ENCODE measurements at regions not wholly inside any gene's neighbourhood (a gene's known extent, or its start where the extent isn't known, plus 50 kb on each side); places are given as distances from the start of the nearest gene placed in this dataset.

DNA sequence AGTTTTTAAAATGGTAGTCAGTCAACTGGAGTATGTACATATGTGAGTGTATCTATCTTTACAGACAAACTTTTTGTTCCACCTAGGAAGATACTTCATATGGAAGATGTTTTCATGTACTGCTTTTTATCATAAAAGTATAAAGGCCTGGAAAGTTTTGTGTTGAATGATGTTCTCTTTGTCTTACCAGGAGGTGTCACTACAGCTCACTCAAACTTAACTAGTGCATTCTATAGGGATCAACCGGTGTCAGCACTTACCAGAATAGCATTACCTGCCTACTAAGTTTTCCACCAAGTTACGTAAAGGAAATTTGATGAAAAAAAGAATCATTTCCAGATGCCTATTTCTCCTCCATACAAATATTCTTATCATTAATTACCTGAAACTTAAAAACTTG is 522.6 kb upstream of the SEMA6D start:
- H3K27me3 ChIP-seq = peaks cover 3% of the 10 kb centered on the region
- H3K36me3 ChIP-seq = no peaks in the 10 kb centered on the region
- H3K4me1 ChIP-seq (ENCODE audit: control insufficient read depth in 1 of 2, insufficient read depth in 1 of 2, low read depth in 1 of 2, low read length in 1 of 2) = no peaks in the 10 kb centered on the region
- no peak overlapping the region for H3K27ac ChIP-seq
- TF ChIP-seq, protein P1, sequence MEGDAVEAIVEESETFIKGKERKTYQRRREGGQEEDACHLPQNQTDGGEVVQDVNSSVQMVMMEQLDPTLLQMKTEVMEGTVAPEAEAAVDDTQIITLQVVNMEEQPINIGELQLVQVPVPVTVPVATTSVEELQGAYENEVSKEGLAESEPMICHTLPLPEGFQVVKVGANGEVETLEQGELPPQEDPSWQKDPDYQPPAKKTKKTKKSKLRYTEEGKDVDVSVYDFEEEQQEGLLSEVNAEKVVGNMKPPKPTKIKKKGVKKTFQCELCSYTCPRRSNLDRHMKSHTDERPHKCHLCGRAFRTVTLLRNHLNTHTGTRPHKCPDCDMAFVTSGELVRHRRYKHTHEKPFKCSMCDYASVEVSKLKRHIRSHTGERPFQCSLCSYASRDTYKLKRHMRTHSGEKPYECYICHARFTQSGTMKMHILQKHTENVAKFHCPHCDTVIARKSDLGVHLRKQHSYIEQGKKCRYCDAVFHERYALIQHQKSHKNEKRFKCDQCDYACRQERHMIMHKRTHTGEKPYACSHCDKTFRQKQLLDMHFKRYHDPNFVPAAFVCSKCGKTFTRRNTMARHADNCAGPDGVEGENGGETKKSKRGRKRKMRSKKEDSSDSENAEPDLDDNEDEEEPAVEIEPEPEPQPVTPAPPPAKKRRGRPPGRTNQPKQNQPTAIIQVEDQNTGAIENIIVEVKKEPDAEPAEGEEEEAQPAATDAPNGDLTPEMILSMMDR (IDR thresholded peaks at IDR 0.05) = no peak
- H3K4me3 ChIP-seq (ENCODE audit: low read depth in 1 of 2, low read length in 1 of 2) = no peak overlapping the region
- no peaks in the 10 kb centered on the region for H3K9me3 ChIP-seq

DNA sequence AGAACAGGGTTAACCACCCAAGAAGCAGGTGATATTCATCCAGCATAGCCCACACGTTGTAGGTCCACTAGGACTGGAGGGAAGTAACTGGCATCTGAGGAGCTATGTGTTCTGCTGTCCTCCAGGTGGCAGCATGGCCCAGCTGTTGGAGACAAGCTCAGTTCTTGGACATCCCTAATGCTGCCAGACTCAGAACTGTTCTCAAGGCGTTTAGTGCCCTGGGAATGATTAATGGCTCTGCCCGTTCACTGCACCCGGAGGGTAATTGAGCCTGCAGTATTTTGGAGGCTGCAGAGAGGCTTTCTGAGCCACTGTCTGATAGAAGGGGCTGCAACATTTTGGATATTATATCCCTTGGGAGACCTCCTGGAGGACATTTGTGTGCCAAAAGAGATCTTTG is 521.3 kb upstream of the SEMA6D start:
- TF ChIP-seq, protein P1 (IDR thresholded peaks at IDR 0.05) = no peak
- H3K36me3 ChIP-seq = no peaks in the 10 kb centered on the region
- H3K27me3 ChIP-seq = no peaks in the 10 kb centered on the region
- H3K4me1 ChIP-seq (ENCODE audit: control insufficient read depth in 1 of 2, insufficient read depth in 1 of 2, low read depth in 1 of 2, low read length in 1 of 2) = no peaks in the 10 kb centered on the region
- no peak overlapping the region for H3K4me3 ChIP-seq (ENCODE audit: low read depth in 1 of 2, low read length in 1 of 2)
- H3K9me3 ChIP-seq = no peaks in the 10 kb centered on the region
- H3K27ac ChIP-seq = no peak overlapping the region

DNA sequence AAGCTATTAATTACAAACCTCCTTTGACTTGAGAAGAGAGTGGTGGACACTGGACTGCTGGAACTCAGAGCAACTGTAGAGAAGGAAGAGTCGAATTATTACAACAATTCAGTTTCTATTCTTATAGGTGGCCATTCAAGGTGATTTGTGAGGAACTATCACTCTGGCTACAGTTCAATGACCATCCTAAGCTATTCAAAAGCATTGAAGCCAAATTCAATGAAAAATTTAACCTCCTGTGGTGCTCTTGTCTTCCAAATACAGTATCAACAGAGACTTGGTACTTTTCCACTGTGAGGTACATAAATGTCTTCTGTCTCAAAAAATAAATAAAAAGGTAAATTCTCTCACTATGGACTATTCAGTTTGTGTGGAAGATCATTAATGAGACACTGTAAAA is 513.3 kb upstream of the SEMA6D start:
- no peaks in the 10 kb centered on the region for H3K4me1 ChIP-seq (ENCODE audit: control insufficient read depth in 1 of 2, insufficient read depth in 1 of 2, low read depth in 1 of 2, low read length in 1 of 2)
- no peaks in the 10 kb centered on the region for H3K27me3 ChIP-seq
- no peak overlapping the region for H3K4me3 ChIP-seq (ENCODE audit: low read depth in 1 of 2, low read length in 1 of 2)
- H3K36me3 ChIP-seq = no peaks in the 10 kb centered on the region
- no peak overlapping the region for H3K27ac ChIP-seq
- no peaks in the 10 kb centered on the region for H3K9me3 ChIP-seq
- TF ChIP-seq, protein P1 (IDR thresholded peaks at IDR 0.05) = no peak

DNA sequence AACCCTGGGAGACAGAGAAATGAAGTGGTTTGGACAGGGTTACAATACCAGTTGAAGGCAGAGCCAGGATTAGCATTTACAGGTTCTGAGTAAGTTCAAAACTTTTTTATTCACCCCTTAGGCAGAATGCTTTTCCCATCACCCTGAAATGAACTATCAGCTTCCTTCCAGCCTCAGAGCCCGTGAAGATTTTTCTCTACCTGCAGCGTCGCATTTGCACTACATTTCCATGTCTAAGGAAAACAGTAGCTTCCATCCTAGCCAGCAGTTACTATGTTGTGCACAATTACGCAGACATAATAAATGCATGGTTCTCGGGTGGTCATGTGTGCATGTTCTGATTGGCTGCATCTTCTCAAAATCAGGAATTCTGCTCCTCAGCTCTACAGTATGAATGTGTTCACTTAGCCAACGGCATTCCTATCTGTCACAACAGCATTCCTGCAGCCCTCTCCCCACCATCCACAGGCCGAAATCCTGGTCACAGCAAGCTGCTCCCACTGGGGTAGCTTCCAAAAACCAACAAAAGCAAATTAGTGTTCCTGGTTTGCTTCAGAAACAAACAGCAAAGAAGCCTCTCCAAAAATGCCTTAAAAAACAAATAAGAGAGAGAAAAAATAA is 510.8 kb upstream of the SEMA6D start:
- Histone ChIP-seq H3K4me1 (ENCODE audit: control insufficient read depth in 1 of 2, insufficient read depth in 1 of 2, low read depth in 1 of 2, low read length in 1 of 2) (no peaks in the 10 kb centered on the region), H3K4me3 (ENCODE audit: low read depth in 1 of 2, low read length in 1 of 2) (no peak overlapping the region), H3K27ac (no peak overlapping the region), H3K9me3 (no peaks in the 10 kb centered on the region), H3K36me3 (no peaks in the 10 kb centered on the region), H3K27me3 (no peaks in the 10 kb centered on the region)
- TF ChIP-seq, protein P1 (IDR thresholded peaks at IDR 0.05) = no peak

DNA sequence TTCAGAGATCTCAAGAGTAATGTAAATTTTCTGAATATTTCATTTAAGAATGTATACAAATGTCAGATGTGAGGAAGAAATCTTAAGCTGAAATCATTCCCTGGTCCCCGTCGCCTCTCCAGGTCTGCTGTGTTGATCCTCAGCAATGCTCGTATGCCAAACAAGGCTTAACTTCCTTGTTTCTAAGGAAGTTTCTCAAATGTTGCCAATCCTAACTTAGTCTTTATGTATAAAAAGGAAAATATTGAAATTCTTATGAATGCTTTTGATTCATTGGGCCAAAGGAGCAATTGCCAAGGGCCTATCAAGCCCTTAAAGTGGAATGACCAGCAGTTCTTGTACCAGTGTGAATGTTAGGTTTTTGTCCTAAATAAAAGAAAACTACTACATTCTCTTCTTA is 507.7 kb upstream of the SEMA6D start:
- TF ChIP-seq, protein P1 (IDR thresholded peaks at IDR 0.05) = no peak
- no peaks in the 10 kb centered on the region for H3K9me3 ChIP-seq
- no peaks in the 10 kb centered on the region for H3K4me1 ChIP-seq (ENCODE audit: control insufficient read depth in 1 of 2, insufficient read depth in 1 of 2, low read depth in 1 of 2, low read length in 1 of 2)
- no peak overlapping the region for H3K27ac ChIP-seq
- H3K27me3 ChIP-seq = no peaks in the 10 kb centered on the region
- H3K36me3 ChIP-seq = no peaks in the 10 kb centered on the region
- no peak overlapping the region for H3K4me3 ChIP-seq (ENCODE audit: low read depth in 1 of 2, low read length in 1 of 2)

Measured in neutrophil (primary cell).